GM12891 (cell line): ENCODE measurements at regions not wholly inside any gene's neighbourhood (a gene's known extent, or its start where the extent isn't known, plus 50 kb on each side); places are given as distances from the start of the nearest gene placed in this dataset.

Source experiments
- DNase-seq: peaks from one replicate; pipeline ENCODE4 v3.0.0; 2011; ENCODE audit warnings: low spot score; ENCODE audit not compliant: insufficient read length
- FAIRE-seq: peaks from 2 replicates; lab custom pipeline; 2011; peaks lifted over from hg19 to GRCh38; lab: Jason Lieb, UNC
- PAX5 ChIP-seq: IDR thresholded peaks from 2 replicates; pipeline ENCODE4 v1.6.1; 2011; ENCODE audit warnings: low read length, moderate library complexity, mild to moderate bottlenecking; ENCODE audit not compliant: insufficient read depth, severe bottlenecking
- POLR2A ChIP-seq: IDR thresholded peaks from 2 replicates; pipeline ENCODE4 v1.6.1; 2011; ENCODE audit warnings: low read depth, low read length, control low read depth
- POLR2AphosphoS5 ChIP-seq: IDR thresholded peaks from 2 replicates; pipeline ENCODE4 v1.6.1; 2011; ENCODE audit warnings: low read depth, low read length, control low read depth
- POU2F2 ChIP-seq: IDR thresholded peaks from 2 replicates; pipeline ENCODE4 v1.6.1; 2011; ENCODE audit warnings: low read depth, mild to moderate bottlenecking, control low read depth, low read length, moderate library complexity
- SPI1 ChIP-seq: IDR thresholded peaks from 2 replicates; pipeline ENCODE4 v1.6.1; 2011; ENCODE audit warnings: low read depth, low read length, control low read depth
- TAF1 ChIP-seq: IDR thresholded peaks from 2 replicates; pipeline ENCODE4 v1.6.1; 2011; ENCODE audit warnings: low read depth, low read length, control low read depth

DNA sequence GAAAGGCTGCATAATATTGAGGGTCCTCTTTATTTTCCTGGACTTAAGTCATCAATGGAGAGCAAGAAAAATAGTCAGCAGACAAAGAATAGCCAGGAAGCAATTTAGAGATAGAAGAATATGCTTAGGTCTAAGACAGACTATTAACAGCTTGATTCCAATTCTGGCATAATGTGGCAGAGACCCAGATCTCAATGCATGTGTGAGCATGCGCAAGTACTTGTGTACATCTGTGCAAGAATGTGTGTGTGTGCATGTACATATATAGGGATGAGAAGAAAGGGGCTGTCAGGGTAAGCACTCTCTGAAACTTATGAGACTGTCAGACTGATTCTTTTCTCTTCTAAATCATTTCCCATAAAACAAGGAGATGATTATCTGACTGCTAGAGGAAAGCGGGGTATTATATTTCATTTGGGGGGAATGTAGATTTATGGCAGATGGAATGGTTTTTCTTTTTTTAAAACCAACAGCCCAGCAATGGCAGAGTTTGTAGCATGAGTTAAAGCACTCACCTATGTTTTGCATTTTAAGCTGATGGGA is 381.3 kb upstream of the SPRED2 start:
- FAIRE-seq, result no peak
- no peak for DNase-seq
- TF ChIP-seq POLR2AphosphoS5, result no peak
- no peak for TF ChIP-seq PAX5
- TF ChIP-seq SPI1, result no peak
- TF ChIP-seq TAF1, result no peak
- no peak for TF ChIP-seq POU2F2
- no peak for TF ChIP-seq POLR2A

DNA sequence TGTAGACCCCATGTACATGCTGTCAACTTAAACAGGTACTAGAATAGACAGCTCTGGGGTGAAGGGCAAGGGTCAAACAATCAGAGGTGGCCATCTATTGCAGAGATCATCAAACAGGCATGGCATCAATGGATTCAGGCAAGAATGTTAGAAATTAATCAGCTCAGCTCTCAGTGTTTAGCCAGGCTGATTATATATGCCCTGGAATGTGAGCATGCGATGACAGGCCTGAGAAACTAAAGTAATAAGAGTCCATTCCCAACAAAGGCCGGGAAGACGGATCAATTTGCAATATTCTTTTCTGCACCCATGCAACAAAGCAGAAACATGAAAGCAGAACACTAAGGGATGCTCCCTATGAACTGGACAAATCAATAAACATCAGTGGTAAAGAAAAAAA is 380.5 kb upstream of the SPRED2 start:
- no peak for FAIRE-seq
- no peak for TF ChIP-seq TAF1
- TF ChIP-seq POLR2AphosphoS5, result no peak
- no peak for TF ChIP-seq POU2F2
- TF ChIP-seq POLR2A, result no peak
- DNase-seq, result no peak

DNA sequence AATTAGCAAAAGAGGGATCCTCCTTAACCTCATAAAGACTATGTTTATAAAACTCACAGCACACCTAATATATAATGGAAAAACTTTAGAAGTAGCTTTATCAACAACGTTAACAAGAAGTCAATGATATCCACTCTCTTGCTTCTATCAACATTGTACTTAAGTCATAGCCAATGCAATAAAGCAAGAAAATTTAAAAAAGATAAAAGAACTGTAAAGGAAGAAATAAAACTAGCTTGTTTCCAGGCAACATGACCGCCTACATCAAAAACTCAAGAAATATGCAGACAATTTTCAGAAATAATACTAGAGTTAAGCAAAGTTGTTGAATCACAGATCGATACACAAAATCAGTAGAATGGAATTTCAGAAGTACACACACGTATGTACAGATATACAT is 375.5 kb upstream of the SPRED2 start:
- TF ChIP-seq POLR2AphosphoS5 (no peak), SPI1 (no peak), PAX5 (no peak), TAF1 (no peak), POLR2A (no peak), POU2F2 (no peak)
- DNase-seq (no peak), FAIRE-seq (no peak)

DNA sequence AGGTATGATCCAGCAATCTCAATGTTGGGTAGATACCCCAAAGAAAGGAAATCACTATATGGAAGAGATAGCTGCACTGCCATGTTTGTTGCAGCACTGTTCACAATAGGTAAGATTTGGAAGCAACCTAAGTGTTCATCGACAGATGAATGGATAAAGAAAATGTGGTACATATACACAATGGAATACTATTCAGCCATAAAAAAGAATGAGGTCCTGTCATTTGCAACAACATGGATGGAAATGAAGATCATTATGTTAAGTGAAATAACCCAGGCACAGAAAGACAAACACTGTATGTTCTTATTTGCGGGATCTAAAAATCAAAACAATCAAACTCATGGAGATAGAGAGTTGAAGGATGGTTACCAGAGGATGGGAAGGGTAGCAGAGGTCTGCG is 372.4 kb upstream of the SPRED2 start:
- no peak for FAIRE-seq
- no peak for DNase-seq
- TF ChIP-seq POU2F2 (no peak), POLR2A (no peak), TAF1 (no peak), SPI1 (no peak), PAX5 (no peak), POLR2AphosphoS5 (no peak)

DNA sequence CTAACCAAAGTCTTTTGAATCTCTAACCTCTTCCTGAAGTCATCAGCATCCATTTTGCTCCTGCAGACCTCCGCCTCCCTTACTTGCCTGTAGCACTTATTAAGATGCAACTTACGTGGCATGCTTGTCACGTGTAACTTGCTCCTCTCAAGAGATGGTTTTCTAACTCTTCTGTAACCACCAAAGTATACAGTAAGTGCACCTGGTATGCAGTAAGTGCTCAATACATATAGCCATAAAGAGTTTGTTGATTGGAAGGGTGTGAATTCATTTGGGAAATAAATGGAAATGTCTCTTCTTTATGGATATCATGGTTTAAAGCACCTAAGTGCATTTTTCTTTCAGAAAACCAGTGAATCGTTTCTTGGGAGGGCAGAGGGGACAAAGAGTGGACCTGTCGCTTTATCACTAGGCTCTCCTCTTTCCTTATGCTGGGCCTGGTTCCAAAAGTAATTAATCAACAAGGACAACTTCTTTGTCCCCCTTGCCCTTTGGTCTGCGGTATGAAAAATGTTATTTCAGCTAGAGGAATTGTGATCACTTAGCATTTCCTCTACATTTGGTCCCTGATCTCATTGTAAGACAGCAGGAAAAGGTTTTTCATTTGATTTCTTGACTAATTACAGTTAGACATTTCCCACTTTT is 370.0 kb upstream of the SPRED2 start:
- TF ChIP-seq POLR2A (no peak), POLR2AphosphoS5 (no peak), TAF1 (no peak), PAX5 (no peak), SPI1 (no peak), POU2F2 (no peak)
- DNase-seq (no peak), FAIRE-seq (no peak)

DNA sequence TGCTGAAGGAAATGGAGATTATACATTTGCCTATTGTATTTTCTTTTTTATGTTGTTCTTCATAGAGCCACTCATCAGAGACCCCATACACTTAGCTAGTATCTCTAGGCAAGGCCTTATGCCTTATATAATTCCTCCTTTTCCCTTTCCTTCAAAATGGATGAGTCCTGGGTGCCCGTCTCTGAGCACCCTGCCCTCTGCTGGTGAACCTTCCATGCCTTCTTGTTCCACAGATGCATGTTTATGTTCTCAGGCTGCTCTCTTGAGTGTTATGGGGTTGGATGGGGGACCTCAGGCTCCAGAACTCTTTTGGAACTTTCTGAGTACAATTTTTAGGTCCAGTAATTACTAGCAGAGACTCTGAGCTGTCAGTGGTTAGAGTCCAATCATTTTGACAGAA is 368.6 kb upstream of the SPRED2 start:
- TF ChIP-seq POLR2AphosphoS5 (no peak), SPI1 (no peak), PAX5 (no peak)
- DNase-seq, result no peak
- FAIRE-seq, result no peak

DNA sequence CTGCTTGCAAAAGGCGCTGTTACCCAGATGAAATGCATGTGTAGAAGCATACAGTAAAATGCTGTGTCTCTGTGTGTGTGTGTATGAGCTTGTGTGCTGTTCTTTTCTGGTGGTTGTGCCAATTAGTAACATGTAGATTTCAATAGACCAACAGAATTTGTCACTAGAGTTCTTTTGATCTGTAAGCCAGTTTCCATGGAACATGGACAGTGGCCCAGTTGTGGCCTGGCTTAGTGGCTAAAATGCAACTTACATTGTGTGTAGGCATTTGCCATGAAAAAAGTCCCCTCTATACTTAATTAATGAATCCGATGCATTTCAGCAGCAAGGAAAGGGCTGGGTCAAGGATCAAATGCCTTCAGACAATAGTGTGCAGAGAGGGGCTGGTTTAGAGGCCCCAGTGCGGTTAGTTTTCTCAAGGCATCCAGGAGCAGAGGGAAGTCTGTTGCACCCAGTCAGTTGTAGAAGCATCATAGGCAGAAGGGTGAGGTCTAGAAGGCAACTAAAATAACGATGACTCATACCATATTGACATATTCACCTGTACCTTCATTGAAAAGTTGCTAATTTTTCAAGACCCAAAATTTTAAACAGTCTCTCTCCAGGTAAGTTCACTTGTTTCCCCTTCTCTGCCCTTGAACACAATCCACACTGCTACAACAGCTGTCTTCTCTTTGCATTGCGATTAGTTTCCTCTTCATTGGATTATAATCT is 366.9 kb upstream of the SPRED2 start:
- no peak for TF ChIP-seq SPI1
- FAIRE-seq, result no peak
- no peak for DNase-seq

DNA sequence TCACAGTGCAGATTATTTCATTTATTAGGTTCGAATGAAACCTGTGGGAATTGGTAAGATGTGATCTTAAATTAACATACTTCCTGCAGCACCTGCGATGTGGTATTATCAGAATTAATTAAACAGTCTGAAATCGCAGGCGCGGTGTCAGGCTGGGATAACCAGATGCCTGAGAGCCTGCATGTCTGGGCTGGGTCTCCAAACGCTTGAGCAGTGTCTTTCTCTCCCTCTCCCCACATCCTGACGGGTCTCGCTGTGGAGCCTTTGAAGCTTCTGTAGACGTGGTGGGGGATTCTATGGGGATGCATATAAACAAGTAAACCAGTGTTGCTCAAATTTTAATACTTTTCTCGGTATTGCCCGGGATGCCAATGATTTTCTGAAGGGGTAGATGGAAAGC is 366.2 kb upstream of the SPRED2 start:
- TF ChIP-seq PAX5, result no peak
- no peak for TF ChIP-seq POLR2AphosphoS5
- TF ChIP-seq POU2F2, result no peak
- TF ChIP-seq POLR2A, result no peak
- TF ChIP-seq TAF1, result no peak
- TF ChIP-seq SPI1, result no peak
- DNase-seq (no peak), FAIRE-seq (no peak)

DNA sequence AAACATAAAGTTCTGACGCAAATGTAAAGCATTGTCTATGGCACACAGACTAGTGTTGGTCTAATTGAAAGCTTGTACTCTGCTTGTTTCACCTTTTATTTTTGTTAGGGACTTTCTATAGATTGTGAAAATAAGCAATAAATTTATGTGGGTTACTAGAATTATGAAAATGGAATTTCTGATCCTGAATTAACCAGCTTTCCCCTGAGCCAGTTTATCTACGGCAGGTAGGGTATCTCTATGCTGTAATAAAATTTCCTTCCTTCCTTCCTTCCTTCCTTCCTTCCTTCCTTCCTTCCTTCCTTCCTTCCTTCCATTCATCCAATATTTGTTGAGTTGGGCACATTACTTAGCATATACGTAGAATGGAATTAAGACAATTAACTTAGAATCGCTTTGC is 362.6 kb upstream of the SPRED2 start:
- TF ChIP-seq POLR2AphosphoS5, result no peak
- TF ChIP-seq SPI1, result no peak
- TF ChIP-seq POLR2A, result no peak
- TF ChIP-seq POU2F2, result no peak
- TF ChIP-seq TAF1, result no peak
- no peak for TF ChIP-seq PAX5
- DNase-seq (no peak), FAIRE-seq (no peak)

DNA sequence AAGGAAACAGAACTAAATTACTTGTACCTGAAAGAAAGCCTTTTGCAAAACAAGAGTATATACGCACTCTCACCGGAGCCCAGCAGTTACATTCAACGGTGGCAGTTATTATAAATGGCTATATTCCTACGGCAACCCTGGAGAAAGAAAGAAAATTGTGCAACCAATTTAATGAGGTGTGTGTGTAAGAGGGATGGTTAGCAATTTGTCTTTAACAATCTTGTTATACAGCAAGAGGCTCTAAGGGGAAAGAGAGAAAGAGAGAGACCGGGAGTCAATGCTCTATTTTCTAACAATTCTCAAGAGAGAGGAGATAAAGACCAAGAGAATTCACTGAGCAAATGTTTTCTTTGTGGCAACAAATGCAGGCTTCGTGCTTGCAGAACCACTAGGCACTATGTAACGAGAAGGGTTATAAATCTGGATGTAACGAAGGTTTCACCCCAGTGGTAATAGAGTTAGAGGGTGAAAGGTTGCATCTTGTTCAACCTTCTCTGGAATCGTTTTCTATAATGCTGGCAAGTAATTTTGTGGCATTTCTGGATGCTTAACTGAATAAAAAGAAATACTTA is 359.1 kb upstream of the SPRED2 start:
- DNase-seq, result no peak
- no peak for TF ChIP-seq POLR2AphosphoS5
- TF ChIP-seq TAF1, result no peak
- no peak for TF ChIP-seq POU2F2
- no peak for FAIRE-seq
